Thoracic aorta (tissue), 2 donors: ENCODE measurements at regions not wholly inside any gene's neighbourhood (a gene's known extent, or its start where the extent isn't known, plus 50 kb on each side); places are given as distances from the start of the nearest gene placed in this dataset.
A peak's percentile ranks its signal among the peaks of the same experiment; 100 is the strongest.

Experiments used
- ATAC-seq: fragments of 150-250 bp; one replicate; pipeline ENCODE4 v1.8.0; 2017; ENCODE audit warnings: low read depth; ENCODE audit not compliant: insufficient number of reproducible peaks, low FRiP score
- DNase-seq: peaks from one replicate; pipeline ENCODE4 v3.0.0-alpha.2; 2020; ENCODE audit warnings: low spot score
- H3K27ac ChIP-seq, 2 donors: fragments of 200-600 bp; sonication (generic); 1 replicate in 1 of 2; 2 replicates in 1 of 2; pipeline ENCODE4 v1.5.1; 2016; ENCODE audit warnings: mild to moderate bottlenecking in 2 of 2, moderate library complexity in 2 of 2
- H3K27me3 ChIP-seq: fragments of 200-600 bp; sonication (generic); replicated peaks from 2 replicates; pipeline ENCODE4 v1.6.0; 2016; ENCODE audit warnings: mild to moderate bottlenecking; ENCODE audit not compliant: insufficient read depth
- H3K36me3 ChIP-seq: fragments of 200-600 bp; sonication (generic); one replicate; pipeline ENCODE4 v1.5.1; 2016
- H3K4me1 ChIP-seq, 2 donors: fragments of 200-600 bp; sonication (generic); 1 replicate in 1 of 2; 2 replicates in 1 of 2; pipeline versions ENCODE4 v1.5.1 to v1.6.0; 2016; ENCODE audit warnings: low read depth in 2 of 2, mild to moderate bottlenecking in 1 of 2; ENCODE audit not compliant: control insufficient read depth in 1 of 2
- H3K4me3 ChIP-seq: fragments of 200-600 bp; sonication (generic); 2 replicates; pipeline ENCODE4 v1.5.1; 2016; ENCODE audit warnings: mild to moderate bottlenecking
- H3K9me3 ChIP-seq: fragments of 200-600 bp; sonication (generic); 2 replicates; pipeline ENCODE4 v1.5.1; 2016
- TF ChIP-seq, protein P1 (sequence below): fragments of 200-600 bp; sonication (generic); IDR thresholded peaks from one replicate; pipeline ENCODE4 v1.5.1; 2019; ENCODE audit warnings: antibody characterized with exemption

DNA sequence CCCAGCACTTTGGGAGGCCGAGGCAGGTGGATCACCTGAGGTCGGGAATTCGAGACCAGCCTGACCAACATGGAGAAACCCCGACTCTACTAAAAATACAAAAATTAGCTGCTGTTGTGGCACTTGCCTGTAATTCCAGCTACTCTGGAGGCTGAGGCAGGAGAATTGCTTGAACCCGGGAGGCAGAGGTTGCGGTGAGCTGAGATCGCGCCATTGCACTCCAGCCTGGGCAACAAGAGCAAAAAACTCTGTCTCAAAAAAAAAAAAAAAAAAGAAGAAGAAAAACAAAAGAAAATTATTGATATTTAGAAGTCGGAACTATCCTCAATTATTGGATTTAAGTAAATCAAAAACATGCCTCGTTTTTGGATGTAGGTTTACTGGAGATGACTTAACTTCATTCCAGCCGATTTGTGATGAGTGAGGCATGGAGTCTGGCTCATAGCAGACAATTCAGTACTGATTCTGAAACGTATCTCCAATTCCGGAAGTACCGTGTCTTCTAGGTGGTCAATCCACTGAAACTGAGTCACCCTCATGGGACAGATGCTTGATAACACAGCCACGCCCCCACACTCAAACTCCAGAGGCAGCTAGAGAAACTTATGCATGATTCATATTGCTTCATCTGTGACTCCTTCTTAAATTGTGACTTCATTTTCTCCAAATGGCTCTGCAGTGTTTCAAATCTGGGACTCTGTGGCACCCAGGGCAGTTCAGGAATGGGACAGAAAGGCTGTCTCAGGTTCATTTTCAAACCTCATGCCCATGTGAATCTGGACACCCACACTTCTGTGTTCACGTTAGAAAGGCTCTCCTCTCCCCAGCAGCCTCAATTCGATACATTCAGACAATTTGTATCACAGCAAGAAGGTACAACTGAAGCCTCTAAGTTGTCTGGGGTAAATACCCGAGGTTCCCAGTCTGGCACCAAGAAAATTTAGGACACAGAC is 110.4 kb upstream of the ARMC2 start:
- peak; percentile 81 for DNase-seq
- TF ChIP-seq, protein P1, sequence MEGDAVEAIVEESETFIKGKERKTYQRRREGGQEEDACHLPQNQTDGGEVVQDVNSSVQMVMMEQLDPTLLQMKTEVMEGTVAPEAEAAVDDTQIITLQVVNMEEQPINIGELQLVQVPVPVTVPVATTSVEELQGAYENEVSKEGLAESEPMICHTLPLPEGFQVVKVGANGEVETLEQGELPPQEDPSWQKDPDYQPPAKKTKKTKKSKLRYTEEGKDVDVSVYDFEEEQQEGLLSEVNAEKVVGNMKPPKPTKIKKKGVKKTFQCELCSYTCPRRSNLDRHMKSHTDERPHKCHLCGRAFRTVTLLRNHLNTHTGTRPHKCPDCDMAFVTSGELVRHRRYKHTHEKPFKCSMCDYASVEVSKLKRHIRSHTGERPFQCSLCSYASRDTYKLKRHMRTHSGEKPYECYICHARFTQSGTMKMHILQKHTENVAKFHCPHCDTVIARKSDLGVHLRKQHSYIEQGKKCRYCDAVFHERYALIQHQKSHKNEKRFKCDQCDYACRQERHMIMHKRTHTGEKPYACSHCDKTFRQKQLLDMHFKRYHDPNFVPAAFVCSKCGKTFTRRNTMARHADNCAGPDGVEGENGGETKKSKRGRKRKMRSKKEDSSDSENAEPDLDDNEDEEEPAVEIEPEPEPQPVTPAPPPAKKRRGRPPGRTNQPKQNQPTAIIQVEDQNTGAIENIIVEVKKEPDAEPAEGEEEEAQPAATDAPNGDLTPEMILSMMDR: no peak
- Histone ChIP-seq H3K36me3 (no peaks in the 10 kb centered on the region), H3K9me3 (no peaks in the 10 kb centered on the region), H3K27ac (peak overlapping the region; percentile 60 to 69), H3K4me1 (peaks cover 41 to 61% of the 10 kb centered on the region in 2 donors), H3K4me3 (no peak overlapping the region), H3K27me3 (no peaks in the 10 kb centered on the region)
- ATAC-seq: peak; percentile 74

DNA sequence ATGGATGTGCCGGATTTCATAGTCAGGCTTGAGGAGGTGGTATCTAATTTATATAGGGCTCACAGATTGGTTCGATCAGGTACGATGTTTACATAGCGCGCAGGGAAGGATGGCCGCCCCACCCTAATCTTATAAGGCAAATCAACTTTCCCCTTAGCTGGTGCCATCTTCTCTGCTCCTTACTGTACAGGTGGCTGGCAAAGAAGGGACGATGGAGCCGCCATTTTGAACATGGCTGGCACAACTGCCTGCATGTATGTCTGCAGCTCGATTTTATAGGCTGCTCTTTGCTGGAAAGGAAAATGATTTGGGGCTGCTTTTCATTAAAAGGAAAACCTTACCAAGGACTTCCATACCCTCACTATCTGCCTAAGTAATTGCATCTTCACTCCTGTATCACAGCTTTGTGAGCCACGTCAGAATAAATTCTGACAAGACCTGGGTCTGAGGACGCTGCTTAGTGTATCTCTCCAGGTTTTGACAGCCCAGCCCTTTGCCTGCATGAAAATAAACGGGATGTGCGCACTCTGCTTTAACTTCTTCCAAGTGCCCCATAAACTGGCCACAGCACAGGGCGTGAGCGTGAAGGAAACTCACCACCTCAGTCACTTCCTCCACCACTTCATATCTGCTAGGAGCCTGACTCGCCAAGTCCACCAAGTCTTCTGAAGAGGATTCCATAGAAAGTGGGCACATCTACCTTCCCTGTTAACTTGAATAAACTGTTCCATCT is 109.4 kb upstream of the ARMC2 start:
- Histone ChIP-seq H3K4me3 (no peak overlapping the region), H3K36me3 (no peaks in the 10 kb centered on the region), H3K4me1 (peaks cover 46 to 70% of the 10 kb centered on the region in 2 donors), H3K27ac (peak overlapping the region; percentile 60 to 69), H3K27me3 (no peaks in the 10 kb centered on the region), H3K9me3 (no peaks in the 10 kb centered on the region)
- ATAC-seq (no peak), DNase-seq (no peak)
- TF ChIP-seq, protein P1: no peak

DNA sequence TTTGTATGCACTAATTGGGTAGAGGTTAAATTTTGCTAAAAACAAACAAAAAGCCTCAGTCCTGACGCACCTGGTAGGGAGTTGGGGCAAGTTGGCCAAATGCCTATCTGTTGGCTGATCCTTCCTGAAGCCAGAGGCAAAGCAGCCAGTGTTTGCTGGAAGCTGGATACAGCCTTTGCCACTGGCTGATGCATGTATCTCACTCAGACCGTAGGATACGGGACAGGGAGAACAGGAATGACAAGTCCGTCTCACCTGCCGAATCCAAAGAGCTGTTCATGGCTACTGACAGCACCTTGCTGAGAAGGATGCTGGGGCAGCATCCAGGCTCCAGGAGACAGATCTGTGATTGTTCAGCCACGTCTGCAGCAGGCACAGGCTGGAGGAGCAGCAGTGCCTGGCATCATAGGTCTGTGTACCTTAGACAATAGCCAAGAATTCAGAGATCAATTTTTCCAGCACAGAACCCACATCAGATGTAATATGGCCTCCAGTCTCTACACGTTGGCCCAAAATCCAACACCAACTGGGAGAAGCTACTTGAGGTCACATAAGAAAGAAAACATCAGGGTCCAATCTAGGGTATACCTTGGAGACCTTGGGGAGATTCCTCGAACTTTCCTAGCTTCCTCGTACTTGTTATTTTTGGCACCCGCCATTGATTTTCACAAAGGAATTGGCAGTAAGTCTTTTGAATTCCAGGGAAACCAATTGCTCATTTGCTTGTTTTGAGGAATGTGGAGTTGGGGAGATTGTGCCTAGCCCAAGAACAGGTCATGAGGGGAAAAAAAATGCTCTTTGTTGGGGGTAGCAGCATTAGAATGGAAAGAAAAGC is 108.5 kb upstream of the ARMC2 start:
- TF ChIP-seq, protein P1: no peak
- no peak overlapping the region for H3K4me3 ChIP-seq
- DNase-seq: no peak
- H3K27me3 ChIP-seq: no peaks in the 10 kb centered on the region
- no peak for ATAC-seq
- peak overlapping the region in 1 of 2 donors; percentile 49 for H3K27ac ChIP-seq
- no peaks in the 10 kb centered on the region for H3K36me3 ChIP-seq
- H3K9me3 ChIP-seq: no peaks in the 10 kb centered on the region
- H3K4me1 ChIP-seq: peaks cover 49 to 78% of the 10 kb centered on the region in 2 donors

DNA sequence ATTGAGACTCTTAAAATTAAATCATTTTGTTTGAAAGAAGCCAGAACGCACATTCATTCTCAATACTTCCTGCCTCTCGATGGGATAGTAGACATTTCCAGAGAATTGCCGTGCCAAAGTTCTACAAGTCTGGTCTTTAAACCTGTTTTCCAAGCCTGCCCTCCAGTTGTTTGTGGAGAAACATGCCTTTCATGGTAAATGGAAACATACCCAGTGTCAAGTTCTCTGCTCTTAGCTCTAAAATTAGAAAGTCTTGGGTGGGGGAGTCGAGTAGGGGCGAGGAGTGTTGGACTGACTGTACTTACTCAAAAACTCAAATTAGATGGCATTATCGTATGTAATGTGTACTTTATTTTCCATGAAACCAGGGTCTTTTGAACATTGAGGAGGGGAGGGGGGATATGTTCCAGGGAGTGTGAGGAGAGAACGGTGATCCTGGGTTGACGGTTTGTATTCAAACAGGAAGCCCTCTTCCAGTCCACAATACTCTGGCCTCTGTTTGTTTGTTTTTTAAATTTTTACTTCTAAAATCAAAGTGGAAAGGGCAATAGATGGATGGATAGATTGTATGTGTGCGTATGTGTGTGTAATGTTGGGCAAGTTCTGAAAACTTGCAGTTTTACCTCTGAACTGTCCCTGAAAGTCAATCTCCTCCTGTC is 106.8 kb upstream of the ARMC2 start:
- no peak for DNase-seq

More for the DNA sequence above, 106.8 kb upstream of the ARMC2 start:
- Histone ChIP-seq H3K4me3 (peak overlapping the region; percentile 10), H3K4me1 (peaks cover 53 to 84% of the 10 kb centered on the region in 2 donors), H3K36me3 (no peaks in the 10 kb centered on the region), H3K27me3 (no peaks in the 10 kb centered on the region), H3K9me3 (no peaks in the 10 kb centered on the region), H3K27ac (peak overlapping the region; percentile 49 to 52)
- TF ChIP-seq, protein P1: no peak
- ATAC-seq: no peak
